Neural progenitor cell (in vitro differentiated cells): ENCODE measurements at regions not wholly inside any gene's neighbourhood (a gene's known extent, or its start where the extent isn't known, plus 50 kb on each side); places are given as distances from the start of the nearest gene placed in this dataset.

Experiments used
- DNase-seq: peaks from one replicate; pipeline ENCODE4 v3.0.0-alpha.2; 2016; ENCODE audit warnings: low spot score
- H2AFZ ChIP-seq: fragments of 200-600 bp; sonication (generic); replicated peaks from 2 replicates; pipeline ENCODE4 v1.6.1; 2016; ENCODE audit warnings: antibody characterized with exemption
- H3F3A ChIP-seq: fragments of 200-600 bp; sonication (generic); 2 replicates; pipeline ENCODE4 v1.6.1; 2016; ENCODE audit warnings: antibody characterized with exemption, low read depth
- H3K27ac ChIP-seq: fragments of 200-600 bp; sonication (generic); 2 replicates; pipeline ENCODE4 v1.5.1; 2016; ENCODE audit warnings: mild to moderate bottlenecking
- H3K27me3 ChIP-seq: fragments of 200-600 bp; sonication (generic); 2 replicates; pipeline ENCODE4 v1.6.1; 2016; ENCODE audit warnings: mild to moderate bottlenecking, moderate library complexity
- H3K36me3 ChIP-seq: fragments of 200-600 bp; sonication (generic); 2 replicates; pipeline ENCODE4 v1.5.1; 2016
- H3K4me1 ChIP-seq: fragments of 200-600 bp; sonication (generic); 2 replicates; pipeline ENCODE4 v1.6.1; 2016; ENCODE audit warnings: mixed run types
- H3K4me2 ChIP-seq: fragments of 200-600 bp; sonication (generic); 2 replicates; pipeline ENCODE4 v1.6.1; 2016
- H3K4me3 ChIP-seq: fragments of 200-600 bp; sonication (generic); 2 replicates; pipeline ENCODE4 v1.5.1; 2016
- H3K79me2 ChIP-seq: fragments of 200-600 bp; sonication (generic); 2 replicates; pipeline ENCODE4 v1.6.1; 2016; ENCODE audit warnings: low read depth
- H3K9ac ChIP-seq: fragments of 200-600 bp; sonication (generic); 2 replicates; pipeline ENCODE4 v1.6.1; 2016
- H3K9me3 ChIP-seq: fragments of 200-600 bp; sonication (generic); 2 replicates; pipeline ENCODE4 v1.5.1; 2016; ENCODE audit warnings: low read depth
- H4K20me1 ChIP-seq: fragments of 200-600 bp; sonication (generic); 2 replicates; pipeline ENCODE4 v1.6.1; 2016; ENCODE audit warnings: low read depth
- H3K27ac Mint-ChIP-seq: 3 replicates; pipeline ENCODE4 v1.8.0; 2021; ENCODE audit warnings: mixed read lengths
- H3K27me3 Mint-ChIP-seq: 2 replicates; pipeline ENCODE4 v1.8.0; 2022; ENCODE audit warnings: low read depth, mild to moderate bottlenecking, inconsistent platforms, moderate library complexity, mixed read lengths; ENCODE audit not compliant: insufficient read depth
- H3K36me3 Mint-ChIP-seq: 3 replicates; pipeline ENCODE4 v1.8.0; 2021; ENCODE audit warnings: mixed read lengths
- H3K4me1 Mint-ChIP-seq: 3 replicates; pipeline ENCODE4 v1.8.0; 2021; ENCODE audit warnings: mixed read lengths
- H3K4me3 Mint-ChIP-seq: 3 replicates; pipeline ENCODE4 v1.8.0; 2021; ENCODE audit warnings: mild to moderate bottlenecking, moderate library complexity, mixed read lengths
- H3K9me3 Mint-ChIP-seq: 3 replicates; pipeline ENCODE4 v1.8.0; 2020; ENCODE audit warnings: mixed read lengths
- EZH2 ChIP-seq: fragments of 200-600 bp; sonication (generic); IDR thresholded peaks from 2 replicates; pipeline ENCODE4 v1.6.1; 2017; ENCODE audit warnings: antibody characterized with exemption, mild to moderate bottlenecking, moderate library complexity
- EZH2phosphoT487 ChIP-seq: fragments of 200-600 bp; sonication (generic); IDR thresholded peaks from 2 replicates; pipeline ENCODE4 v1.6.1; 2017; ENCODE audit warnings: antibody characterized with exemption
- TF ChIP-seq, protein P1 (sequence below): fragments of 200-600 bp; sonication (generic); IDR thresholded peaks from 2 replicates; pipeline ENCODE4 v1.5.1; 2017; ENCODE audit warnings: antibody characterized with exemption, mild to moderate bottlenecking

DNA sequence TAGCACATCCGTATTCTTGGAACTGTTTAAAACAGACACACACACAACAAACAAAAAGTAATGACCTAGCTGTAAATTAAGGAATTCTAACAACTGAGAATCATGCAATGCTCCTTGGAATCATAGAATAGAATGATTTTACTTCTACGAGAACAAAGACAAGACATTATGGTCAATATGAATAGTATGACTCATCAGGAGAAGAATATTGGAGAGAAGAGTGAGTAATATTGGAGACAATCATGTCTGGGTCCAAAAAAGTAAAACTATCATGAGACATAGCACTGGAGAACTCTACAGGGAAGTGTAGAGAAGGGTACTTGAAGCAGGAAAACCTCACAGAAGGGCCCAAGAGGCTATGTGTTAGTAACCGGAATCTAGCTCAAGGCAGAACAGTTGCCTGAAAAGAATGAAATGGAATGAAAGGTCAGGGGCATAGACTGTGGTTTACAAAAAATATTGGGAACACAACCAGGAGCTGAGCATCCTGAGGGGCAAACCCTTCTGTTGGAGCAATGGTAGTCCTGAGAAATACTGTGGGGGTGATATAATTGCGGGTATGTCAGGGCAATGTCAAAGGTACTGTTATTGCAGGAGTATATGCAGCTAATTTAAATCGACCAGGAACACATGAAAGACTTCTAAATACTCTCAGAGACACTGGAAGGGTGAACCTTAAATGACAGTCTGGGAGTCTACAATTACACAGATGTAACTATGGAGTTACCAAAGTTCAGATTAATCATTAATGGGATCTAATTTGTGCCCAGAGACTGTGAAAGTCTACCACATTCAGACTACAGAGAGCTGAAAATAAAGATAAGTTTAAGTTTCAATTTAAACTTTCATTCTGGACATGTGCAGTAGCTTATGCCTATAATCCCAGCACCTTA lies 201.2 kb downstream of the BCHE start:
- no peaks in the 10 kb centered on the region for H3K27me3 ChIP-seq
- no peak overlapping the region for H3K27ac ChIP-seq
- no peaks in the 10 kb centered on the region for H3K4me1 ChIP-seq
- Mint-ChIP-seq H3K4me3 (no peak overlapping the region), H3K9me3 (peaks cover 2% of the 10 kb centered on the region), H3K27me3 (no peaks in the 10 kb centered on the region), H3K36me3 (no peaks in the 10 kb centered on the region), H3K4me1 (no peaks in the 10 kb centered on the region), H3K27ac (no peak overlapping the region)
- no peaks in the 10 kb centered on the region for H3F3A ChIP-seq
- no peak overlapping the region for H2AFZ ChIP-seq
- no peak overlapping the region for H3K4me3 ChIP-seq
- no peak for DNase-seq
- no peak overlapping the region for H3K4me2 ChIP-seq
- no peak overlapping the region for H3K9ac ChIP-seq
- TF ChIP-seq, protein P1, sequence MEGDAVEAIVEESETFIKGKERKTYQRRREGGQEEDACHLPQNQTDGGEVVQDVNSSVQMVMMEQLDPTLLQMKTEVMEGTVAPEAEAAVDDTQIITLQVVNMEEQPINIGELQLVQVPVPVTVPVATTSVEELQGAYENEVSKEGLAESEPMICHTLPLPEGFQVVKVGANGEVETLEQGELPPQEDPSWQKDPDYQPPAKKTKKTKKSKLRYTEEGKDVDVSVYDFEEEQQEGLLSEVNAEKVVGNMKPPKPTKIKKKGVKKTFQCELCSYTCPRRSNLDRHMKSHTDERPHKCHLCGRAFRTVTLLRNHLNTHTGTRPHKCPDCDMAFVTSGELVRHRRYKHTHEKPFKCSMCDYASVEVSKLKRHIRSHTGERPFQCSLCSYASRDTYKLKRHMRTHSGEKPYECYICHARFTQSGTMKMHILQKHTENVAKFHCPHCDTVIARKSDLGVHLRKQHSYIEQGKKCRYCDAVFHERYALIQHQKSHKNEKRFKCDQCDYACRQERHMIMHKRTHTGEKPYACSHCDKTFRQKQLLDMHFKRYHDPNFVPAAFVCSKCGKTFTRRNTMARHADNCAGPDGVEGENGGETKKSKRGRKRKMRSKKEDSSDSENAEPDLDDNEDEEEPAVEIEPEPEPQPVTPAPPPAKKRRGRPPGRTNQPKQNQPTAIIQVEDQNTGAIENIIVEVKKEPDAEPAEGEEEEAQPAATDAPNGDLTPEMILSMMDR, result no peak
- no peak for TF ChIP-seq EZH2
- TF ChIP-seq EZH2phosphoT487, result no peak
- H4K20me1 ChIP-seq, result no peaks in the 10 kb centered on the region
- no peaks in the 10 kb centered on the region for H3K9me3 ChIP-seq
- no peaks in the 10 kb centered on the region for H3K36me3 ChIP-seq
- no peaks in the 10 kb centered on the region for H3K79me2 ChIP-seq

DNA sequence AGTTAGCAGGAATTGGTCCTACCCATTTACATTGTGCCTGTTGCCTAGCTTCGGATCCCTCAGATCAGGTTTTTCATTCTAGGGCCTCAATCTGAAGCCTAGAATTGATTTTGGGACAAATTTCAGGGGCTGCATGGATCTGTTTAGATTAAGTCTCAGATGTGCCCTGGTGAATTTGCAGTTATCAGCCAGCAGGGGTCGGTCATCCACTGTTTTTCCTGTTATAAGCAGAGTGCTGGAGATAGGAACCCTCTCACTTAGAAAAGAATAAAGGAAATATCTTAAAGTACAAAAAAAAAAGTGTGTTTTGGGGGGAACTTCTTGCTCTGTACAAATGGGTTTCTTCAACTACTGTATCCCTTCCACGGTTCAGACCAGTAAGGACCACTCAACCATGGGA lies 212.5 kb downstream of the BCHE start:
- Histone ChIP-seq H3K4me2 (no peak overlapping the region), H3K9ac (no peak overlapping the region), H3K27me3 (no peaks in the 10 kb centered on the region), H3K4me3 (no peak overlapping the region), H4K20me1 (no peaks in the 10 kb centered on the region), H3F3A (no peaks in the 10 kb centered on the region), H3K79me2 (no peaks in the 10 kb centered on the region), H2AFZ (no peak overlapping the region), H3K9me3 (no peaks in the 10 kb centered on the region), H3K4me1 (no peaks in the 10 kb centered on the region), H3K36me3 (no peaks in the 10 kb centered on the region), H3K27ac (no peak overlapping the region)
- Mint-ChIP-seq H3K4me1 (no peaks in the 10 kb centered on the region), H3K27ac (no peak overlapping the region), H3K9me3 (peaks cover 2% of the 10 kb centered on the region), H3K27me3 (peaks cover 2% of the 10 kb centered on the region), H3K4me3 (no peak overlapping the region), H3K36me3 (no peaks in the 10 kb centered on the region)
- TF ChIP-seq EZH2 (no peak), EZH2phosphoT487 (no peak)
- TF ChIP-seq, protein P1, result peak; percentile 35
- no peak for DNase-seq

- H3K9ac ChIP-seq, result no peak overlapping the region
- no peaks in the 10 kb centered on the region for H3K4me1 ChIP-seq
- H3F3A ChIP-seq, result no peaks in the 10 kb centered on the region
- no peak overlapping the region for H3K27ac ChIP-seq
- H3K27me3 ChIP-seq, result no peaks in the 10 kb centered on the region
- H3K4me2 ChIP-seq, result no peak overlapping the region
- H3K36me3 ChIP-seq, result no peaks in the 10 kb centered on the region
- H3K79me2 ChIP-seq, result no peaks in the 10 kb centered on the region
- H3K4me3 ChIP-seq, result no peak overlapping the region
- no peaks in the 10 kb centered on the region for H3K36me3 Mint-ChIP-seq
- no peaks in the 10 kb centered on the region for H4K20me1 ChIP-seq
- no peak overlapping the region for H2AFZ ChIP-seq
- no peak overlapping the region for H3K4me3 Mint-ChIP-seq
- TF ChIP-seq EZH2phosphoT487 (no peak), EZH2 (no peak)
- TF ChIP-seq, protein P1, result no peak
- H3K9me3 ChIP-seq, result no peaks in the 10 kb centered on the region
- H3K27me3 Mint-ChIP-seq, result peaks cover 2% of the 10 kb centered on the region
- peaks cover 2% of the 10 kb centered on the region for H3K9me3 Mint-ChIP-seq
- DNase-seq, result no peak
- no peaks in the 10 kb centered on the region for H3K4me1 Mint-ChIP-seq
- H3K27ac Mint-ChIP-seq, result no peak overlapping the region
Observed at GRCh38 chr3:165622356-165622755, 214.9 kb downstream of the BCHE start.
